Lung (tissue), 1 donor: ENCODE measurements at regions not wholly inside any gene's neighbourhood (a gene's known extent, or its start where the extent isn't known, plus 50 kb on each side); places are given as distances from the start of the nearest gene placed in this dataset. TPM values are rescaled to one million over a fixed set of nuclear protein-coding genes. Genes with fewer than 3 reads are reported as not detected.

Source experiments
- small RNA-seq: library from RNA; depleted of rRNA; stranded (forward); fragments of <200 nt; gene quantifications from one replicate; pipeline ENCODE3, GENCODE V24; 2014; ENCODE audit warnings: low replicate concordance

Small RNA genes lying in the stretch of these regions (small RNA-seq; reads per million reads assigned to genes)
- gene AC027229.1 = not detected
- not detected for gene RN7SL97P
